DMS114 treated with DMSO at 0.1 percent for 48 hours (cell line): ENCODE measurements at regions not wholly inside any gene's neighbourhood (a gene's known extent, or its start where the extent isn't known, plus 50 kb on each side); places are given as distances from the start of the nearest gene placed in this dataset.

ENCODE experiments used
- DNase-seq: peaks from one replicate; lab custom pipeline; 2025; ENCODE audit not compliant: unreplicated experiment; lab: John Stamatoyannopoulos, UW

- DNase-seq: no peak
Observed at GRCh38 chr3:176969066-176969465, 228.2 kb downstream of the TBL1XR1 start.

- no peak for DNase-seq
Observed at GRCh38 chr3:176968631-176969030, 228.7 kb downstream of the TBL1XR1 start.

- no peak for DNase-seq
Observed at GRCh38 chr3:176967522-176967921, 229.8 kb downstream of the TBL1XR1 start.

- no peak for DNase-seq
Observed at GRCh38 chr3:176964661-176965060, 232.6 kb downstream of the TBL1XR1 start.

GRCh38 chr3:176961916-176962315 lies 235.4 kb downstream of the TBL1XR1 start:
- DNase-seq: no peak

- no peak for DNase-seq
Observed at GRCh38 chr3:176959867-176960266, 237.4 kb downstream of the TBL1XR1 start.

GRCh38 chr3:176958560-176958959 lies 238.7 kb downstream of the TBL1XR1 start:
- no peak for DNase-seq

- no peak for DNase-seq
Observed at GRCh38 chr3:176954517-176954916, 242.8 kb downstream of the TBL1XR1 start.

GRCh38 chr3:176953106-176954060 lies 243.9 kb downstream of the TBL1XR1 start:
- no peak for DNase-seq

GRCh38 chr3:176951586-176952292 lies 245.5 kb downstream of the TBL1XR1 start:
- DNase-seq: no peak

- no peak for DNase-seq
Observed at GRCh38 chr3:176951144-176951543, 246.1 kb downstream of the TBL1XR1 start.

GRCh38 chr3:176950743-176951142 lies 246.5 kb downstream of the TBL1XR1 start:
- no peak for DNase-seq

GRCh38 chr3:176948151-176948550 lies 249.1 kb downstream of the TBL1XR1 start:
- DNase-seq: no peak

- DNase-seq: no peak
Observed at GRCh38 chr3:176946202-176946601, 251.1 kb downstream of the TBL1XR1 start.

GRCh38 chr3:176942305-176942704 lies 255.0 kb downstream of the TBL1XR1 start:
- no peak for DNase-seq

GRCh38 chr3:176941689-176942088 lies 255.6 kb downstream of the TBL1XR1 start:
- DNase-seq: no peak

GRCh38 chr3:176939022-176939817 lies 258.1 kb downstream of the TBL1XR1 start:
- DNase-seq: peak; percentile 72

- no peak for DNase-seq
Observed at GRCh38 chr3:176937994-176938393, 259.3 kb downstream of the TBL1XR1 start.

- DNase-seq: no peak
Observed at GRCh38 chr3:176937541-176937940, 259.7 kb downstream of the TBL1XR1 start.

GRCh38 chr3:176935194-176935888 lies 261.9 kb downstream of the TBL1XR1 start:
- DNase-seq: no peak

GRCh38 chr3:176934698-176935097 lies 262.6 kb downstream of the TBL1XR1 start:
- DNase-seq: no peak
